Neuronal stem cell (in vitro differentiated cells): ENCODE measurements at regions not wholly inside any gene's neighbourhood (a gene's known extent, or its start where the extent isn't known, plus 50 kb on each side); places are given as distances from the start of the nearest gene placed in this dataset.

Experiments used
- DNase-seq: peaks from one replicate; pipeline ENCODE4 v3.0.0-alpha.2; 2013; ENCODE audit warnings: low spot score
- H2AFZ ChIP-seq: one replicate; pipeline ENCODE4 v1.6.1; 2013; ENCODE audit warnings: mild to moderate bottlenecking, low read length, inconsistent platforms
- H2AK5ac ChIP-seq: 2 replicates; pipeline ENCODE4 v1.6.1; 2013; ENCODE audit warnings: low read depth, mild to moderate bottlenecking, inconsistent platforms, low read length, moderate library complexity, mixed read lengths
- H2BK120ac ChIP-seq: 2 replicates; pipeline ENCODE4 v1.6.1; 2013; ENCODE audit warnings: low read depth, mild to moderate bottlenecking, inconsistent platforms, low read length, moderate library complexity, mixed read lengths
- H2BK12ac ChIP-seq: one replicate; pipeline ENCODE4 v1.6.1; 2013; ENCODE audit warnings: low read length, inconsistent platforms
- H2BK15ac ChIP-seq: 2 replicates; pipeline ENCODE4 v1.6.1; 2013; ENCODE audit warnings: mild to moderate bottlenecking, low read length, inconsistent platforms, mixed read lengths
- H2BK5ac ChIP-seq: one replicate; pipeline ENCODE4 v1.6.1; 2013; ENCODE audit warnings: inconsistent platforms, mild to moderate bottlenecking, low read length, moderate library complexity
- H3K14ac ChIP-seq: one replicate; pipeline ENCODE4 v1.6.1; 2013; ENCODE audit warnings: low read length, inconsistent platforms
- H3K18ac ChIP-seq: 2 replicates; pipeline ENCODE4 v1.6.1; 2013; ENCODE audit warnings: low read length, inconsistent platforms
- H3K23ac ChIP-seq: 2 replicates; pipeline ENCODE4 v1.6.1; 2013; ENCODE audit warnings: low read depth, mild to moderate bottlenecking, mixed read lengths, low read length, inconsistent platforms; ENCODE audit not compliant: poor library complexity
- H3K27ac ChIP-seq: replicated peaks from 3 replicates; pipeline ENCODE4 v1.5.1; 2013; ENCODE audit warnings: low read length, inconsistent platforms
- H3K27me3 ChIP-seq, 3 experiments: 2 replicates each; pipeline ENCODE4 v1.6.1; 2013; ENCODE audit warnings: low read length in 3 of 3, mild to moderate bottlenecking in 2 of 3, inconsistent platforms in 1 of 3, low read depth in 1 of 3, mixed read lengths in 1 of 3, moderate library complexity in 1 of 3; ENCODE audit not compliant: control insufficient read depth in 3 of 3, insufficient read depth in 3 of 3
- H3K36me3 ChIP-seq, 2 donors: replicated peaks in 1 of 2; 2 replicates each; pipeline ENCODE4 v1.6.1; 2013; ENCODE audit warnings: low read length in 2 of 2; ENCODE audit not compliant: control insufficient read depth in 2 of 2, insufficient read depth in 2 of 2
- H3K4ac ChIP-seq: 2 replicates; pipeline ENCODE4 v1.6.1; 2013; ENCODE audit warnings: inconsistent platforms, mild to moderate bottlenecking, low read length, moderate library complexity
- H3K4me1 ChIP-seq, 2 donors: 1 replicate in 1 of 2; 2 replicates in 1 of 2; pipeline ENCODE4 v1.6.1; 2013; ENCODE audit warnings: low read length in 2 of 2, low read depth in 1 of 2; ENCODE audit not compliant: control insufficient read depth in 2 of 2, insufficient read depth in 1 of 2
- H3K4me2 ChIP-seq: one replicate; pipeline ENCODE4 v1.6.1; 2013; ENCODE audit warnings: mild to moderate bottlenecking, low read length, inconsistent platforms; ENCODE audit not compliant: insufficient read depth, poor library complexity, severe bottlenecking
- H3K4me3 ChIP-seq, 2 donors: 2 replicates each; pipeline ENCODE4 v1.5.1; 2013; ENCODE audit warnings: low read length in 2 of 2, mild to moderate bottlenecking in 2 of 2, inconsistent platforms in 1 of 2, moderate library complexity in 1 of 2
- H3K79me1 ChIP-seq: one replicate; pipeline ENCODE4 v1.6.1; 2013; ENCODE audit warnings: low read depth, mild to moderate bottlenecking, inconsistent platforms, low read length, moderate library complexity
- H3K9ac ChIP-seq: one replicate; pipeline ENCODE4 v1.6.1; 2013; ENCODE audit warnings: mild to moderate bottlenecking, low read depth, low read length, inconsistent platforms; ENCODE audit not compliant: poor library complexity
- H3K9me3 ChIP-seq, 2 donors: replicated peaks in 1 of 2; 2 replicates each; pipeline versions ENCODE3 to v1.6.1; 2013; ENCODE audit warnings: low read length in 2 of 2, mild to moderate bottlenecking in 2 of 2, inconsistent platforms in 1 of 2, low read depth in 1 of 2, mixed read lengths in 1 of 2, moderate library complexity in 1 of 2; ENCODE audit not compliant: control insufficient read depth in 2 of 2, insufficient read depth in 1 of 2
- H4K8ac ChIP-seq: one replicate; pipeline ENCODE4 v1.6.1; 2013; ENCODE audit warnings: low read depth, mild to moderate bottlenecking, inconsistent platforms, low read length, moderate library complexity
- H4K91ac ChIP-seq: one replicate; pipeline ENCODE4 v1.6.1; 2013; ENCODE audit warnings: low read length, low read depth, mild to moderate bottlenecking, inconsistent platforms; ENCODE audit not compliant: poor library complexity
- WGBS, 2 donors: extraction: QIAGEN DNeasy Blood & Tissue Kit; methylation state at CpG; one replicate each; pipeline ENCODE4 v1.1.7; 2013; ENCODE audit warnings: missing lambda C conversion rate in 2 of 2, mixed read lengths in 1 of 2; ENCODE audit not compliant: insufficient read length in 2 of 2, insufficient replicate concordance in 1 of 2; ENCODE audit errors: extremely low coverage in 2 of 2; 5-methylcytosine and 5-hydroxymethylcytosine counted together

DNA sequence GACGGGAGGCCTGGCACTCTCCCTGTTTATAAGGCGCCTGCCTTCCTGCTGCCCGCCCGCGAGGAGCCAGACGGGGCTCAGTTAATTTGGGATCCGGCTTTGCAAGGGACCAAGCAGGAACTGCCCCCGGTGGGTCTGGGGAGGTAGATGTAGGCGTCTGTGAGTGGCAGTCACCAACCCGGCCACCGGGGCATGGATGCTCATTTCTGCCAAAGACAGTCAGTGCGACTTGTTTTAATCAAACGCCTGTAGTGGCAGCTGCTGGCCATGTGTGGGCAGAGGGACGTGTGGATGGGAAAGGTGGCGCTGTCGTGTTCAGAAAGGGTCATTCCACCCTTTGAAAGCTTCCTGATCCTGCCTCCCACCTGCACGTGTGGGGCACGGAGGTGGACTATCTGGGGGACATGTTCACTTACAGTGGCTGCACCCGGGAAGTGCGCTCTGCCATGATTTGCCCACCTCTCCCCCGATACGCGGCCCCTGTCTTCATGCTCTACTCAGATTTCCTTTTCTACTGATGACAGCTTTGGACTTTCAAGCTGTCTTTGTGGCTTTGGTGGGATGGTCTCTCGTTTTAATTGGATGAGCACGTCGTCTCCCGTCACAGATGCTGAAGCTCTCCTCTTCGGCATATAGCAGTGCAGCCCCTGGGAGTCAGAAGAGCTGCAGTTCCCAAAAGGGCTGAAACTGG is 60.3 kb upstream of the CIBAR2 start:
- H3K4me3 ChIP-seq: peak overlapping the region in 1 of 2 donors; percentile 12
- H2AFZ ChIP-seq: no peak overlapping the region
- H3K14ac ChIP-seq: no peak overlapping the region
- H4K91ac ChIP-seq: no peak overlapping the region
- H3K4me1 ChIP-seq: peaks cover 17 to 54% of the 10 kb centered on the region in 2 donors
- no peak overlapping the region for H2BK5ac ChIP-seq
- H3K18ac ChIP-seq: no peak overlapping the region
- no peak overlapping the region for H4K8ac ChIP-seq
- no peaks in the 10 kb centered on the region for H3K9me3 ChIP-seq
- no peak overlapping the region for H3K9ac ChIP-seq
- no peak overlapping the region for H2AK5ac ChIP-seq
- no peak overlapping the region for H2BK120ac ChIP-seq
- H3K4ac ChIP-seq: no peak overlapping the region
- DNase-seq: no peak
- no peak overlapping the region for H2BK15ac ChIP-seq
- H2BK12ac ChIP-seq: no peak overlapping the region
- H3K36me3 ChIP-seq: no peaks in the 10 kb centered on the region
- WGBS, 2 donors: no CpG with 5 or more reads among the region's 28 CpGs
- no peak overlapping the region for H3K27ac ChIP-seq
- H3K4me2 ChIP-seq: no peak overlapping the region
- H3K79me1 ChIP-seq: no peaks in the 10 kb centered on the region
- H3K27me3 ChIP-seq: peaks cover 3 to 27% (median 20%) of the 10 kb centered on the region in 3 experiments
- no peak overlapping the region for H3K23ac ChIP-seq

DNA sequence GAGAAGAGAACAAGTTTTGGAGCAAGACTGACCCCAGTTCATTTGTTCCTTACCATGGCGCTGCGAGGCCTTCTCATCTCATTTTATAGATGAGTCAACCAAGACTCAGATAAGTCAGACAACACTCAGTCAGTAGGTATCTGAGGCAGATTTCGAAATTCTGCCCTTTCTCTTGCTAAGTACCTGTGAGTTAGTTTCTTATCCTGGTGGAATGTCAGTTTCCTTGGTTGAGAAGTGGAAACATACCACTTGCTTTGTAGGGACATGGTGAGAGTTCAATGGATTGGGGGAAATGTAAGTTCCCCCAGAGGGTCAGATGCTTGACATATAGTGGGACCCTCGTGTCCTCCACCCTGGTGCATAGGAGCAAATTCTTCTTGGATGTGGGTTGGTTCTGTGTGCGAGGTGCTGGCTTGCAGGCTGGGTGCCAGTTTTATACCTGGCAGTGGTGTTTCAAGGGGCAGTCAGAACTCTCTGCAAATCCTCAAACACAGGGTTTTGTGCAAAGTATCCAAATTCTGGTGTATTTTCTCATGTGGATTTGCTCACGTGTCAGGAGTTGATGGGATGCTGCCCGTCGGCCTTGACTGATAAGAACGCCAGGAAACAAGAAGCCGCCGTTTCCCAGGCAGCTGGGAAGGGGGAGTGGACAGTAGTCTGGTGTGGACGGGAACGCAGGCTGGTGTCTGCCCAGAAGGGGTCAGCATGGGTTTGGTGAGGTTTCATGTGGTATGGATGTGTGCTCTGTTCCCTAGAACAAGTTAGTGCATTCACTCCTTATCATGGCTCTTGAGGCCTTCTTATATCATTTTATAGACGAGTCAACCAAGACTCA is 61.1 kb upstream of the CIBAR2 start:
- no peak overlapping the region for H2BK15ac ChIP-seq

DNA sequence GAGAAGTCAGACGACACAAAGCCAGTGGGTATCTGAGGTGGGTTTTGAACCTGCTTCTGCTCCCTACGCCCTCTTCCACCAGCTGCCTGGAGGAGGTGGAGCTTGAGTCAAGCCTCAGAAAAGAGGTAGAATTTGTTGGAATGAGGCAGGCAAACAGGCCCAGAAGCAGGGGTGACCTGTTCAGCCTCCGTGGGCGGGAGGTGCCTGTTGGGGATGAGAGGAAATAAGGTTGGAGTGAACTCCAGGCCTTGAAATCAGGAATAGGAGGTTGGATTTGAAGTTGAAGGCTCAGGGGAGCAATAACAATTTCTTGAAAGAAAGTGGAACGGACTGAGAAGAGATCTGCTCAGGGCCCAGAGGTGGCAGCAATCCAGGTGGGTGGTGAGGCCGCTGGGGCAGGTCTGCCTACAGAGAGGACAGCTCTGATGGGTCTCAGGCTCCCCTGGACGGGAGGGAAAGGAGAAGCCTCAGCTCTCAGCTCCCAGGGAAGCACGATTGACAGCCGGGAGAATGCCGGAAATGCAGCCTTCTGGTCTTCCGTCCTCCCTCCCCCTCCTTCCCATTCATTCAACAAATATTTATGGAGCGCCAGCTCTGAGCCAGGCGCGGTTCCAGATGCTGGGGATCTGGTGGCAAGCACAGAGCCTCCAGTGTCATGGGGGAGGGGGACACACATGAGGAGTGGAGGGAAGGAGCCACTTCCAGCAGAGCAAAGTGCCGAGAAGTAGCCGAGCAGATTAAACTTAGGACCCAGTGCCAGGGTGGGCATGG is 61.9 kb upstream of the CIBAR2 start:
- Histone ChIP-seq H3K36me3 (no peaks in the 10 kb centered on the region), H4K91ac (no peak overlapping the region), H3K18ac (no peak overlapping the region), H3K23ac (no peak overlapping the region), H2BK5ac (no peak overlapping the region), H2BK15ac (no peak overlapping the region), H3K27ac (no peak overlapping the region), H3K4me3 (no peak overlapping the region), H2AK5ac (no peak overlapping the region), H3K4ac (no peak overlapping the region), H3K27me3 (peaks cover 3 to 25% (median 16%) of the 10 kb centered on the region in 3 experiments), H3K9me3 (no peaks in the 10 kb centered on the region), H3K14ac (no peak overlapping the region), H2AFZ (peak overlapping the region; percentile 14), H3K79me1 (no peaks in the 10 kb centered on the region), H2BK120ac (no peak overlapping the region), H2BK12ac (no peak overlapping the region), H4K8ac (no peak overlapping the region), H3K4me1 (peaks cover 14 to 48% of the 10 kb centered on the region in 2 donors), H3K9ac (no peak overlapping the region), H3K4me2 (no peak overlapping the region)
- WGBS, 2 donors: no CpG with 5 or more reads among the region's 16 CpGs
- DNase-seq: no peak

More for the DNA sequence above, 61.1 kb upstream of the CIBAR2 start:
- H2BK120ac ChIP-seq: no peak overlapping the region
- WGBS, 2 donors: no CpG with 5 or more reads among the region's 14 CpGs
- H2BK5ac ChIP-seq: no peak overlapping the region
- no peak overlapping the region for H3K4ac ChIP-seq
- DNase-seq: no peak
- no peaks in the 10 kb centered on the region for H3K79me1 ChIP-seq
- peaks cover 16 to 48% of the 10 kb centered on the region in 2 donors for H3K4me1 ChIP-seq
- H3K27me3 ChIP-seq: peaks cover 3 to 25% (median 18%) of the 10 kb centered on the region in 3 experiments
- no peak overlapping the region for H3K23ac ChIP-seq
- no peaks in the 10 kb centered on the region for H3K36me3 ChIP-seq
- H2AK5ac ChIP-seq: no peak overlapping the region
- no peak overlapping the region for H3K14ac ChIP-seq
- no peak overlapping the region for H3K9ac ChIP-seq
- H3K4me3 ChIP-seq: no peak overlapping the region
- H3K18ac ChIP-seq: no peak overlapping the region
- no peak overlapping the region for H3K4me2 ChIP-seq
- H3K9me3 ChIP-seq: no peaks in the 10 kb centered on the region
- no peak overlapping the region for H2AFZ ChIP-seq
- H4K91ac ChIP-seq: no peak overlapping the region
- H4K8ac ChIP-seq: no peak overlapping the region
- H2BK12ac ChIP-seq: no peak overlapping the region
- no peak overlapping the region for H3K27ac ChIP-seq
